ENCODE measurements at regions not wholly inside any gene's neighbourhood (a gene's known extent, or its start where the extent isn't known, plus 50 kb on each side); places are given as distances from the start of the nearest gene placed in this dataset.

GRCh38 chr2:16336916-16337315 lies 328.7 kb downstream of the CYRIA start:
- TF ChIP-seq CTCF (IDR thresholded peaks at IDR 0.05) = no peak
- no peak for TF ChIP-seq ZFX (IDR thresholded peaks at IDR 0.05; ENCODE audit: borderline replicate concordance)

Measured in 22Rv1 (cell line).